ENCODE measurements at regions not wholly inside any gene's neighbourhood (a gene's known extent, or its start where the extent isn't known, plus 50 kb on each side); places are given as distances from the start of the nearest gene placed in this dataset.

DNA sequence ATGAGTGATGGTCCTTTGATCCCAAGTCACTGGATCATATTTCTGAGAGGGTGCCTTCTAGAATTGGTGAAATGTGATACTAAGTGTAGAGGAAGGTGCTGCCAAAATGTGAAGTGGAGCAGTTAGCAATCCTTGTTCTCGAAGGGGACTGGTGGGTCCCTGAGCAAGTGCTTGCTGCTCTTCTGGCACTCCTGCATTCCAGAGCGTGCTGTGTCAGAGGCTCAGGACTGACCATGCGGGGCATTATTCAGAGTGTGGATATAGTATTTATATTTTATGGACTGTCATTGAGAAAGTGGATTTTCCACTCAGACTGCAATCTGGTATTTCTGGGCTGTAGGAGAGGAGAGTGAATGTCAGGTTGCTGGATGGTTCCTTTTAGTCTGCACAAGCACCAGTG is 152.6 kb upstream of the KL start:
- DNase-seq: no peak

DNA sequence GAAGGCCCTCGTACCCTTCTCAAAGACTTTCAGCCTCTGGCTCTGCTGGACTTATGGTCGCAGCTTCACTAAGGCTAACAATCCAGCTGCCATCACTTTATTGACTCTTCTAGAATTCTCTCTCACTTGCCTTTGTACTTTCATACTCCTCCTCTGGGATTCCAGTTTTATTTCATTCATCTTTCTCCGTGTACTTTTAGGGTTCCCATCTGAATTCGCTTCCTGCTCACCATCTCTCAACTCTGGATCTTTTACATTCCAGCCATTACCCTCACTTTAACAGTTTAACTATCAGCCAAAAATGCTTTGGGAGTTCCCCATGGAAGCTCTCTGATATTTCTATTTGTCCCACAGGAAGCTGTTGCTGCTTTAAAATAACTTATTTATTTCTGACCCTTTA is 149.3 kb upstream of the KL start:
- no peak for DNase-seq

DNA sequence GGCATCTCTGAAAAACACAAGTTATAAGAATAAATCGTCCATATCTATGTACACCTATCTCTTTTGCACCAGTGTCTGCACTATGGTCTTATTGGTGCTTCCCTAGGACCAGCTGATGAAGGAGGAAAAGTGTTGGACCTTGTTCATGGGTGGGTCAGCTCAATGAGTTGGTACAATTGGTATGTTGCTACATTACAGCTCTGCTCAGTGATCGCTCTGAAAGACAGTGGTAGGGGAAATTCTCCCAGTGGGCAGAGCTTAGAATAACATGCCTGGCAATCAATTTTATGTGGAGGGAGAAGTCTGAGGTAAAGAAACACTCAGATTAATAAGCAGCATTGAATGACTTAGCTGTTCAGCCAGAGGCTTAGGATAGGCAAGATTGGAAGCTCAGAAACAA is 138.7 kb upstream of the KL start:
- no peak for DNase-seq

DNA sequence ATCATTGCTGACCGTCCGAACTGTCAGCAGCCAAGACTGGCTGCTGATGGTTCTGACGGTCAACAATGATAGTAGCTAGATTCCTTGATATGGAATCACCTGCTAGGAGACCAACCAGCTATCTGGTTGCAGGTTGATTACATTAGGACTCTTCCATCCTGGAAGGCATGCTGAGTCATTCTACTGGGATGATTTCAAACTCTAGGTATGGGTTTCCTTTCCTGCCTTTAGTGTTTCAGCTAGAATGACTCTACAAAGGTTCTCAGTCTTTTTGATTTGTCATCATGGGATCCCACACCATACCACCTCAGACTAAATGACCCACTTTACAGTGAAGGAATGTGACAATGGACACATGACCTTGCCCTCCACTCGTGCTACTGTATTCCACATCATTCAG is 138.1 kb upstream of the KL start:
- no peak for DNase-seq

DNA sequence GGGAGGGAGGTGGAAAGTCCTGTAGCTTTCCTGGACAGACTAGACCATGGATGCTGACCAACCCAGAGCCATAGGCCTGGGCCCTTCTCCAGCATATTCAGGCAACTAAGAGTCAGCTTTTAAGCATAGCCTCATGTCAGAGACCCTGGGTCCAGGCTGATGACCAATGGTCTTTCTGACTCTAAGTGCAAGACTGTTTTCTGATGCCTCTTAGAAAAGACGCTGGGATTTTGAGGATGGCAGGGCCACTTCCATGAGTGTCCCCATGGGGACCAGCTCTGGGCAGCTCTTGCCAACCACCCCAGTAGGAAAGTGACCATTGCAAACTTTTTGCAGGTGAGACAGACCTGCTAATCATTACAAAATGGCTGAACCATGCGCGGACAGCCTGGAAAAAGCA is 135.6 kb upstream of the KL start:
- DNase-seq: no peak

DNA sequence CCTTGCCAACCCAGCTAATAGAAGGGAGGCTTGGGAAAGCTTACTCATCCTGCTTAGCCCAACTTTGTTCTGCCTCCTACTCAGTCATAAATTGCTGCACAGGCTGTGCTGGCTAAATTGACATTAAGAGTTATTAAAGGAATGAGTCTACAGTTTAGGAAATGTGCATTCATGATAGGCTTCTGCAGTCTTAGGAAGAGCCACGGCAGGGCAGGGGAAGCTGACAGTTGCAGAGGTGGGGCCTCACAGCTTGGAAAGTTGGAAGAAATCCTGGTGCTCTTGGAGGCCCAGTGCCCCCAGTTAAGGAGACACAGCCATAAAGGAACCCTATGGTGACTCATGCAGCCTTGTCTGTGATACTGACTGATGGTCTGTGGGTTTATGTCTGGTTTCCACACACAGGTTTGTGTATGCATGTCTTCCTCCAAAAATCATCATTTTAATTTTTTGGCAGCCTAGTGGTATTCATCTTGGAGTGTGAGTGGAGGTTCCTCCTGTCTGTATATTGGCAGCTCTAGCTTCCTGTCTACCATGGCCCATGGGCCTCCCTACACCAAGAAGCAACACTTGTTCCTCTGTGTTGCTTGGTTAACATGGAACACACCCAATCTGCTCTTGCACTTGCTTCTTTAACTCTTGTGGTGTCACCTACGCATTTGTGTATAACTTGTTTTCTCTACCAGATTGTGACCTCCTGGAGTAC is 135.0 kb upstream of the KL start:
- no peak for DNase-seq

DNA sequence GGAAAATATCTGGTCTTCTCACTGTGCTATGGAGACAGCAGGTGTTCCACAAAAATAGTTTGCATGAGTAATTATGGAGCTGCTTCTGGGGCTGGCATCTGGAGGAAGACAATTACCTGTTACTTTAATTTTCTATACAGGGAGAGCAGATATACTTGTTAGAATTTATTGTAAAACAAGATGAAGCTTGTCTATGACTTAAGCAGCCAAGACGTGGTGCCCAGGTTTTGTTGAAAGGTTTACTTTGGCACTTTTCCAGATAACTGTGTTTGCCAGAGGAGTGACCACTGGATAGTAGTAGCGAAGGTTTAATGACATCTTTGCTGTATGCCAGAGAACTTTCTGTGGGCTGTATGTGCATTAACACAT is 134.5 kb upstream of the KL start:
- DNase-seq: peak; percentile 4 to 49

DNA sequence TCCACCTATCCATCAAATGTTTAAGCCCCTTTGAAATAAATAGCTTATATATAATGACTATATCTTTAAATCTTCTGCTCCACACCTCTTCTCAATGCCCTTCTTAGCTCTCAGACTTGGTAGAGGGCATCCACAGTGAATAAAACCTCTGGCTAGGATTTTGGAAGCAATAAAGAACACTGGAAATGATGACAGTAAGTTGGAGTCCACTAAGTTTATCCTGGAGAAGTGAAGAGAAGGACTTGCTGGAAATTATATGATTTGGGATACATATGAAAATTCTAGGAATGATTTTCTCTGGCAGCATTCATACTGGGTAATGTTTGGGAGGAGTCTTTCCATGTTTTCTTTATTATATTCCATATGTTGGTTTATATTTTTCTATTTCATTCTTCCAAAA is 133.5 kb upstream of the KL start:
- DNase-seq: no peak

DNA sequence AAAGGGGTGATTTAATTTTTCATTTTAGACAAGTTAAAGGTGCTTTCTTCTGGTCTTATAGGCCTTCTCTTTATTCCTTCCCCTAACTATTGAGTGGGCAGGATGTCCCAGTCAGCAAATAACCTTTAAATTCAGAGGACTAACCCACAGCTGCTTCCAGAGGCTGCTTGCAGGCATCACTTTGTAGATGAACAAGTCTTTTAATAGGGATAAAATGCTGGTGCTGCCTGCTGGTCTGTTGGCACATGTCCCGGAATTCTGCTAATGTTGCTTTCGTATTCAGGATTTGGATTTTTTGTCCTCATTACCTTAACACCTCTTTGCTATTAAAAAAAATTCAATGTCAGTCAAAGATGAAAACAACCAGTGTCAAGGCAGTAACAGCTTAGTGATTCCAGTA is 132.7 kb upstream of the KL start:
- no peak for DNase-seq

DNA sequence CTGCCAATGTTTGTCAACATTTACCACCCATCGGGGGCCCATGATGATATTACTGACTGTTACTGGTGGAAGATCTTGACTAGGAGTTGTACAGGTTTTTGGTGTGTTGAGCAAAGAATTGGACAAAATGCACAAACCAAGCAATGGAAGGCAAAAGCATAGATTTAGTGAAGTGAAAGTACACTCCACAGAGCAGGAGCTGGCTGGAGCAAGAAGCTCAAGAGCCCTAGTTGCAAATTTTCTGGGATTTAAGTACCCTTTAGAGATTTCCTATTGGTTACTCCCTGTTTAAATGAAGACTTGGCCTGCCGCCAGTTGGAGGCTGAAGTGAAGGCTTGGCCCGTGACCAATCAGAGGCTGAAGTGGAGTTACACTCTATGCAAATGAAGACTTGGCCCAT is 128.6 kb upstream of the KL start:
- DNase-seq: no peak

DNA sequence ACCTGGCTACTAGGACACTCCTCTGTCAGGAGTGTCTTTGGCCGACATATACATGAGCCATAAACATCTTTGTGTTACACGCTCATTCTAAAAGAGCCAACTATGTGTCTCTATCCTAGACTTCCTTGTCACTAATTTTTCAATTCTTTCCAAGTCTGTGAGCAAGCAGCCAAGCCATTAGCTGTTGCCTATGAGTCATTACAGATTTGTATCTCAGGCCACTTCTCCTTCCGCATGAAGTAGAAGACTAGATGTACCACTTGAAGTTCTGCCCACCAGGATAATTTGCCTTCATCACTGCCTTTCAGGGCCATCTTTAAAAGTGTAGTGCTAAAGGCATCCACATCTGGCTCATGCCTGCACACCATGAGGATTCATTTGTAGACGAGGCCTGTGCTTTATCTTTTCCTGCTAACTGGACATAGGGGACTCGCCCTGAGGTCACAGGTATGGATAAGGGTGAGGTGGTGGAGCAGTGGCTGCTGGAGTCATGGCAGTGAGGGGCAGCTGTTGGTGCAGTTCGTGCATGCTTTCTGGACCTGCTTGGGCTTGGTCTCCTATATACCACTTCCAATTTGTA is 126.1 kb upstream of the KL start:
- DNase-seq: no peak

DNA sequence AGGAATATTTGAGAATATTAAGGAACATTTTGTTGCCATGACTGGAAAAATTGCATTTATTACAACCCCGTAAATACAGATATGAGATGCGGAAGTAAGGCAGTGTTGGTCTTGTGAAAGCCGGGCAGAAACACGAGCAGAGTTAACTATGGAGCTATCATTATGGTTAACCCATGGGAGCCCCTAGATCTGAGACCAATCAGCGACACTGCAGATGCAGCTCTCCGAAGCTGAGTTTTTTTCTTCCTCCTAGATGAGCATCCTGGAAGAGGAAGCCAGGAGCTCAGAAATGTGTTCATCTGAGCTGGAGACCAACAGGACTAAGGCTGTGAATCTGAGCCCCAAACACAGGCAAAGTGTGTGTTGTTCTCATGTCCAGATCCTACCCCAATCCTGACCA is 123.0 kb upstream of the KL start:
- no peak for DNase-seq

DNA sequence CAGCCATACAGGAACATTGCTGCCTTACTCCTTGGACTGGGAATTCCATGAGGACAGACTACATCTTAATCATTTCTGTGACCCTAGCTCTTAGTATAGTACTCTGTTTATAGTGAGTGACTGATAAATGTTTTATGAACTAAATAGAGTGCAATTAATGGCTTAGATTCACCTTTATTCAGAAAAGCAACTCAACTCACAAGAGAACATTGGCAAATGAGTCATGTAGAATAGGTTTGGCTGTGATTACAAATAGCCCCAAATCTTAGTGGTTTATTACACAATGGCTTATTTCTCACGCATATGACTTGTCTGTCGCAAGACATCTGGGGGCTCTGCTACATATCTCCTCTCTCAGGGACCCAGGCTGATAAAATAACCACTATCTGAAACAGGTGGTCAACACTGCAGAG is 121.6 kb upstream of the KL start:
- no peak for DNase-seq

DNA sequence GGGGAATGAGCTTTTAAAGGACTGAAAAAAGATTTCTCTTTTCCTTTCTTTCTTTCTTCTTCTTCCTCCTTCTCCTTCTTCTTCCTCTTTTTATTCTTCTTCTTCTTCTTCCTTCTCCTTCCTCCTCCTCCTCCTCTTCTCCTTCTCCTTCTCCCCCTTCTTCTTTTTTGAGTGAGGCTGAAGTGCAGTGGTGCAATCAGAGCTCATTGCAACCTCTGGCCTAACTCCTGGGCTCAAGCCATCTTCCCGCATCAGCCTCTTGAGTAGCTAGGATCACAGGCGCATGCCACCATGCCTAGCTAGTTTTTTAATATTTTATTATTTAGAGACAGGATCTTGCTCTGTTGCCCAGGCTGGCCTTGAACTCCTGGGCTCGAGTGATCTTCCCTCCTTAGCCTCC is 120.9 kb upstream of the KL start:
- DNase-seq: no peak

DNA sequence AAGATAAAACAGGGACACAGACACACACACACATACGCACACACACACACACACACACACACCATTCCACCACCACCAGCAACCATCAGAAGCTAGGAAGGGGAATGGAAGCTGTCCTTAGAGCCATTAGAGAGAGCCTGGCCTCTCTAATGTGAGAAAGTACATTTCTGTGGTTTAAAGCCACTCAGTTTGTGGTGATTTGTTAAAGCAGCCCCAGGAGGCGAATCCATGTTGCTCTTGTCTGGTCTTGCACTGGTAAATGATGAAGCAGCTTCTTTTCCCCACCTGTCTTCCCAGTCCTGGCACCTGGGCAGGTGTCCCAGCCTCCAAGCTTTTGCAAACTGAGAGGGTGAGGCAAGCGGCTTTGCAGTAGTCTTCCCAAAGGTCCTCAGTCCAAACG is 118.9 kb upstream of the KL start:
- DNase-seq: no peak

DNA sequence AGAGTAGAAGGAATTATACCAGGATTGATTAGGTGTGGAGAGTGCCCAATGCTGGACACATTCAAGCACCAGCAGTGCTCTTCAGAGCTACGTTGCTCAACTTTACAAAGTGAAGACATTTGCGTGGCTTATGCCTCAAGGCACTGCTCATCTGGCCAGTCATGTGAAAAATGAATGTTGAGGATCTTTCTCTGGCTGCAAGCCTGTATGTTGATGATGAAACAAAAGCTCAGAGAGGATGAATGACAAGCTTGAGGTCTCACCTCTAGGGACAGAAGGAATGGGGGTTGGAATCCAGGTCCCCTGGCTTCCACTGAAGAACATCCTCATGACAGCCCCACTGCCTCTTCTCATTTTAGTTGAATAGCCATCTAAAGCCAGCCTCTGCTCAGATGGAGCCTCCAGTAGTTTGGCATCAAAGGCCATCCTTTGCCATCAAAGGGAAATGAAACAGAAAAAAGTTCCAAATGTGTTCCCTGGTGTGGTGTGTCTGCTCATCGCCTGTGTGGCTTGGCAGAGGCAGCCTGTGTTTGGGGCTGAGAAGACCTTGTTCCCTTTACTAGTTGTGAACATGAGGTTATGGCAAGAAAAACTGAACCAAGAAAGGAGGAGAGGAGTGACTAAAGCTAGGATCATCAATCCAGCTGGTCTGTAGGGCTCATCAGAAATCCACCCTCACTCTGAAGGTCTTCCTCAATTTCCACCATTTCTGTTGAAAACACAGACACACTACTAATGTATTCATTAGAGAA is 114.0 kb upstream of the KL start:
- DNase-seq: no peak

DNA sequence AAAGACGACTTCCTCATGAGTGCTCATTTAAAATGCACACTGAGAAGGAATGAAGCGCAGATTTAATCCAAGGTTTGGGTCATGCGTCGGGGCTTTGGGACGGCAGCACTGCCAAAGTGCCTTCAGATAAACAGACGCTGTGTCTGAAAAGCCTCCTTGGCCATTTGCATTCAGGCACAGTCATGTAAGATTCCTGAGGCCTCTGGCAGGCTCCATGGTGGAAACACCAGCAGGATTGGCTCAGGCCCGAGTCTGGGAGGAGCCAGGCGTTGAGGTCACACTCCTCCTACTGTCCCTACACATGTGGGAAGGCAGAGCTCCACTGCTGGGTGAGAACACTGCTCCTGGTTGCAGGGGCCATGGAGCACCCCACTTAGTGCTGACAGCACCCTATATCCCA is 113.3 kb upstream of the KL start:
- DNase-seq: no peak

DNA sequence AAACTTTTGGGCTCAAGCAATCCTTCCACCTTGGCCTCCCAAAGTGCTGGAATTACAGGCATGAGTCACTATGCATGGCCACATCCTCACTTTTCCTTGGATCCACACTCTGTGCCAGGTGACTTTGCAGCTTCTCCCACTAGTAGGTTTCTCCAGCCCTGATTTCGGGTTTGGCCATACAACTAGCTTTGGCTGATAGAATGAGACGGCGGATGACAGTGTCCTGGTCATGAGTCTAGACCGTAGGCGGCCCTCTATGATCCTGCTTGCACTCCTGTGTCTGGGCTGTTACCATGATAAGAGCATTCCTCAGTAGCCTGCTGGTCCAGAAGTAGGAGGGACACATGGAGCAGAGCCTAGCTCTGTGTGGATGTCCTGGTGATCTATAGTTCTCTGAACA is 112.5 kb upstream of the KL start:
- no peak for DNase-seq

DNA sequence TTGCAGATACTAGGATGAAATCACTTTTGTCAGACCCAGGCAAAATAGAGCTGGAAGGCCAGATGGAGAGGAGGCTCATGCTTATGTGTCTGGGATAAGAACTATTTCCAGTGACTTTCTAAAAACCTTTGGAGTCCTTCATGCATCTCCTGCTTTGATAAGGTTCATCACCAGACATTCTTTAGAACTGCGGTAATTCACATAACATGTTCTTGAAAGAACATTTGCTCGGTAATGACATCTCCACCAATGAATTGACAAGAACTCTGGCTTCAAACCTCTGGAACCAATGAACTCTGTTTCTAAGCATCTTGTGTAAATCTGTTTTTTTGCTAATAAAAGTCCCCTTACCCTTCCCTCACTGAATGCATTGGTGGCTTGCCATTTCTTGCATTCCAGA is 112.0 kb upstream of the KL start:
- DNase-seq: no peak

DNA sequence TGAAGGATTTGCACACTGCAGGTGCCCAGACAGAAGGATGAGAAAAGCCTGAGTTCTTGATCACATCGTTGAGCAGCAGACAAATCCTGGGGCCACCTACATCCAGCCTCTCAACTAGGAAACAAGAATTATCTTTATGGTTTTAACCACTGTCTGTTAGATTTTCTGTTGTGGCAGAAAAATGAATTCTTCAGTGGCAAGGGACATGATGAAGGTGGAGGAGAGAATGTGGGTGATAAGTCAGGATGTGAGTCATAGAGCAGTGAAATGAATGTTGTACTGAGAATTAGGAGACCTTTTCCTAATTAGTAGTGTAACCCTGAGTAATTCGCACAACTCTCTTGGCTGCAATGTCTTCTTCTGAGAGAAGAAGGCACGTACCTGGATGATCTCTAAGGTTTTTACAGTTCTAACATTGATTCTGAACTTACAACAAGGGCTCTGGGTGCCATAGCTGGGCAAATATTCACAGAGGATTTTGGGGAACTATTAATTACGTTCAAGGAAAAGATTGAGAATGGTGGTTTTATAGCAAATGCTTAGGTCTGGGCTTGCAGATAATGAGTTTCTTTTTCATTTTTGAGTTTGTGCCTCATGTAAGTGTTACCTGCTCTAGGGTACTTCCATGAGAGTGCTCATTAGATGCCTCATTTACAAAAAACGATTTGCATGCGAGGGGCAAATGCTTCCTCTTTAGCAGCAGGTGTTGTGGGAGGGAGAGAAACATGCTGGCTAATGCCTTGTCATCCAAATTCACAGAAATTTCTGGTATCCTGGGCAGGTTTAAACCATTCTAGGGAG is 111.0 kb upstream of the KL start:
- DNase-seq: peak; percentile 65 to 89

DNA sequence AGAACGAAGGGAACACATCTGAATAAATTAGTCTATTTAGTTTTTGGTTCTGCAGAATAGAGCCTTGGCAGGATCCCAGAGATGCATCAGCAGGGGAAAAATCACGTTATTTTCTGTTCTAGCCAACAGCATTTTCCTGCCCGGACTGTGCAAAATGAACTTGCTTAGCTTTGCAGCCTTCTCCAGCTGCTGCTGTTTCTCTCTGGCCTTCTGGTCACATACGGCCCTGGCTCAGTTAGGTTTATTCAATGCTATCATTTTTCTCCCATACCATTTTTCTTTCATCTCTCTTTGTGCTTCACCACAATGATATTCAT is 110.4 kb upstream of the KL start:
- DNase-seq: peak; percentile 40 to 74

DNA sequence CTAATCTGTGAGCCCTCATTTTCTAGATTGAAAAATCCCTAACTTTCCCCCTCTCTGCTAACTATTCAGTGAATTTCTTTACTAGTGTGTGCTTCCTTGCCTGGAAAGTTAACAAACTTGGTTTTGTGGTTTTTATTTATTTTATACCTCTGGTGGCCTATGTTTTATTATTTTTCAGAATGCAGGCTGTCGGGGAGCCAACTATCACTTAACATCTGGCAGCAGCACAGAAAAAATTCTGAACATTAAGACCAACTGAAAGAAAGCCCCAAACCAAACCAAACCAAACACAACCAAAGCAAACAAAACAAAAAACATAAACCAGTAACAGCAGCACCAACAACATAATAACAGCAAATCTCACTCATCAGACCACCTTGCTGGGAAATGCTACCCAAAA is 109.0 kb upstream of the KL start:
- no peak for DNase-seq

DNA sequence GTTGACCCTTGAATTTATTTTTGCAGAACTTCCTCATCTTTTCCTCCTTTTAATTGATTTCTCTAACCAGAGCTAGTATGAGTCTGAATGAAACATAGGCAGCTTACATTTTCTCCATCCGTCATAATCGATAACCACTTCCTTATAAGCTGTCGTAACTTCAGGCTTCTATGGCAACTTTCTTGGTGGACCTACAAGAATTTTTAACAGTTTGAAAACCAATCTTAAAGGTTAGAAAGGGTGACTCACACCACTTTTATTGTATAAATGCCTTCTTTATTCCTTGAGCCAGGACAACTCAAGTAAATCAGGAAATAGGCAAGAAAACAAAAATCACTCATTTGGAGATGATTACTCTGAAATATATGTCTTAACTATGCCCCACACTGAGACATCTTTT is 105.7 kb upstream of the KL start:
- DNase-seq: no peak

DNA sequence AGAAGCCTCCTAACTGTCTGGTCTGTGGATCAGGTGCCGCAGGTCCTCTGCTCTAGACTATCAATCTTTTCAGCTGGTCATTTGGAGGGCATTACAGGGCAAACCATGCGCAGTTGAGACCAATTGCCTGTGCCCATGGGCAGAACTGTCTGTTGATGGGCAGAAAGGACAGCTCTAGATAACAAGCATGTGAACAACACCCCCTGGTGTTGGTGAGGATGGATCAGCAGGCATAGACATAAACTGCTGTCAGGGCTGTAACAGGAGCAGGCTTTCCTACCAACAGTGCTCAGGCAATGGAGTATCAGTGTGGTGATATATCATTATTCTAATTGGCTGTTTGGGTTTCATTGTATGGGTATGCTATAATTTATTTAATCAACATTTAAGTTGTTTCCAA is 104.7 kb upstream of the KL start:
- DNase-seq: peak; percentile 48 to 76

All from NCI-H526 (cell line).